ENCODE measurements at regions not wholly inside any gene's neighbourhood (a gene's known extent, or its start where the extent isn't known, plus 50 kb on each side); places are given as distances from the start of the nearest gene placed in this dataset.

- TF ChIP-seq POLR2A (IDR thresholded peaks at IDR 0.05) (no peak), CTCF (IDR thresholded peaks at IDR 0.05) (no peak)
- DNase-seq (ENCODE audit: low spot score in 2 of 2), result no peak
- intact Hi-C loops (cut with DNase I; ENCODE audit: low total_unique reads), result loop anchor here (5.0 kb wide), 1 partner anchor 471 kb away; no protein-coding TSS in a partner anchor
- 81 to 83% methylated on average over 2 of the region's 2 CpGs for WGBS, 2 donors
- H3K4me3 ChIP-seq (ENCODE audit: low read depth, poor library complexity, severe bottlenecking), result no peak overlapping the region
These were observed 413.3 kb downstream of the KCTD12 start for GRCh38 chr13:76472916-76473315.

- intact Hi-C loops (cut with DNase I; ENCODE audit: low total_unique reads), result loop anchor here (5.0 kb wide), 1 partner anchor 469 kb away; no protein-coding TSS in a partner anchor
- WGBS, 2 donors, result 75 to 78% methylated on average over 1 of the region's 1 CpG
- TF ChIP-seq POLR2A (IDR thresholded peaks at IDR 0.05), result no peak
- TF ChIP-seq CTCF (IDR thresholded peaks at IDR 0.05), result no peak
- DNase-seq (ENCODE audit: low spot score in 2 of 2), result no peak
- H3K4me3 ChIP-seq (ENCODE audit: low read depth, poor library complexity, severe bottlenecking), result no peak overlapping the region
These were observed 414.7 kb downstream of the KCTD12 start for GRCh38 chr13:76471486-76471885.

- DNase-seq (ENCODE audit: low spot score in 2 of 2), result no peak
- WGBS, 2 donors, result 73 to 84% methylated on average over 6 of the region's 6 CpGs
- TF ChIP-seq CTCF (IDR thresholded peaks at IDR 0.05) (no peak), POLR2A (IDR thresholded peaks at IDR 0.05) (no peak)
- no peak overlapping the region for H3K4me3 ChIP-seq (ENCODE audit: low read depth, poor library complexity, severe bottlenecking)
- intact Hi-C loops (cut with DNase I; ENCODE audit: low total_unique reads), result loop anchor here (5.0 kb wide), 1 partner anchor 469 kb away; no protein-coding TSS in a partner anchor
These were observed 415.2 kb downstream of the KCTD12 start for GRCh38 chr13:76470991-76471390.

- WGBS, 2 donors, result 40 to 79% methylated on average over 1 of the region's 1 CpG
- no peak for TF ChIP-seq CTCF (IDR thresholded peaks at IDR 0.05)
- no peak for TF ChIP-seq POLR2A (IDR thresholded peaks at IDR 0.05)
- intact Hi-C loops (cut with DNase I; ENCODE audit: low total_unique reads), result no loop called here
- H3K4me3 ChIP-seq (ENCODE audit: low read depth, poor library complexity, severe bottlenecking), result no peak overlapping the region
- no peak for DNase-seq (ENCODE audit: low spot score in 2 of 2)
These were observed 420.2 kb downstream of the KCTD12 start for GRCh38 chr13:76466043-76466442.

GRCh38 chr13:76463314-76463713 lies 422.9 kb downstream of the KCTD12 start:
- H3K4me3 ChIP-seq (ENCODE audit: low read depth, poor library complexity, severe bottlenecking), result no peak overlapping the region
- TF ChIP-seq CTCF (IDR thresholded peaks at IDR 0.05), result no peak
- TF ChIP-seq POLR2A (IDR thresholded peaks at IDR 0.05), result no peak
- WGBS, 2 donors, result 77 to 85% methylated on average over 2 of the region's 2 CpGs
- DNase-seq (ENCODE audit: low spot score in 2 of 2), result no peak
- intact Hi-C loops (cut with DNase I; ENCODE audit: low total_unique reads), result loop anchor here (5.0 kb wide), 1 partner anchor 586 kb away; no protein-coding TSS in a partner anchor

GRCh38 chr13:76461999-76462398 lies 424.2 kb downstream of the KCTD12 start:
- H3K4me3 ChIP-seq (ENCODE audit: low read depth, poor library complexity, severe bottlenecking), result no peak overlapping the region
- 53 to 62% methylated on average over 4 of the region's 4 CpGs for WGBS, 2 donors
- intact Hi-C loops (cut with DNase I; ENCODE audit: low total_unique reads), result loop anchor here (5.0 kb wide), 1 partner anchor 585 kb away; no protein-coding TSS in a partner anchor
- DNase-seq (ENCODE audit: low spot score in 2 of 2), result no peak
- TF ChIP-seq POLR2A (IDR thresholded peaks at IDR 0.05), result no peak
